NT2/D1 (cell line): ENCODE measurements at regions not wholly inside any gene's neighbourhood (a gene's known extent, or its start where the extent isn't known, plus 50 kb on each side); places are given as distances from the start of the nearest gene placed in this dataset.
"Not testable (repeated sequence)": the region's sequence is repeated elsewhere in the genome, so short reads cannot be mapped to it uniquely, and the experiment has no call there.

Experiments used
- DNase-seq: peaks from one replicate; pipeline ENCODE4 v3.0.0-alpha.2; 2011; ENCODE audit warnings: low read depth, low spot score
- H3K27me3 ChIP-seq: 2 replicates; pipeline ENCODE4 v1.6.0; 2011; ENCODE audit warnings: mild to moderate bottlenecking; ENCODE audit not compliant: insufficient read length, insufficient read depth
- H3K36me3 ChIP-seq: 2 replicates; pipeline ENCODE4 v1.6.1; 2011; ENCODE audit warnings: mild to moderate bottlenecking, low read length, mixed read lengths; ENCODE audit not compliant: insufficient read depth, insufficient read length
- H3K4me1 ChIP-seq: 2 replicates; pipeline ENCODE4 v1.5.1; 2011; ENCODE audit not compliant: insufficient read depth, insufficient read length
- H3K4me3 ChIP-seq: 2 replicates; pipeline ENCODE4 v1.5.1; 2011; ENCODE audit warnings: low read depth; ENCODE audit not compliant: insufficient read length
- H3K9ac ChIP-seq: 2 replicates; pipeline ENCODE4 v1.6.0; 2011; ENCODE audit warnings: low read depth; ENCODE audit not compliant: insufficient read length
- H3K9me3 ChIP-seq: 2 replicates; pipeline ENCODE4 v1.5.1; 2011; ENCODE audit warnings: mild to moderate bottlenecking, low read length; ENCODE audit not compliant: insufficient read depth
- SUZ12 ChIP-seq: IDR thresholded peaks from 2 replicates; pipeline ENCODE4 v1.6.1; 2011; ENCODE audit not compliant: insufficient read length, insufficient read depth; ENCODE audit errors: extremely low read depth
- YY1 ChIP-seq: IDR thresholded peaks from 2 replicates; pipeline ENCODE4 v1.6.1; 2011; ENCODE audit not compliant: insufficient read length, insufficient read depth
- ZNF274 ChIP-seq: IDR thresholded peaks from 2 replicates; pipeline ENCODE4 v1.6.1; 2011; ENCODE audit warnings: mild to moderate bottlenecking, low read depth, low read length

GRCh38 chr9:85876628-85877027 lies 64.3 kb upstream of the NAA35 start:
- H3K9ac ChIP-seq, result no peak overlapping the region
- no peaks in the 10 kb centered on the region for H3K27me3 ChIP-seq
- TF ChIP-seq YY1, result no peak
- TF ChIP-seq SUZ12, result no peak
- no peak for TF ChIP-seq ZNF274
- no peak overlapping the region for H3K4me3 ChIP-seq
- peaks cover 8% of the 10 kb centered on the region; the same call in 1 of the 2 replicates for H3K9me3 ChIP-seq
- no peaks in the 10 kb centered on the region for H3K36me3 ChIP-seq
- H3K4me1 ChIP-seq, result no peaks in the 10 kb centered on the region
- DNase-seq, result no peak

- not testable (repeated sequence) for H3K9ac ChIP-seq, H3K27me3 ChIP-seq, DNase-seq, H3K4me3 ChIP-seq, H3K4me1 ChIP-seq, H3K36me3 ChIP-seq
- peaks cover 32% of the 10 kb centered on the region; the same call in 1 of the 2 replicates for H3K9me3 ChIP-seq
Observed at GRCh38 chr9:85878872-85879597, 61.9 kb upstream of the NAA35 start.

- not testable (repeated sequence) for H3K27me3 ChIP-seq, DNase-seq, H3K4me1 ChIP-seq
Observed at GRCh38 chr9:85880507-85880906, 60.4 kb upstream of the NAA35 start.

GRCh38 chr9:85884256-85884655 lies 56.7 kb upstream of the NAA35 start:
- H3K36me3 ChIP-seq, result no peaks in the 10 kb centered on the region
- peaks cover 56% of the 10 kb centered on the region; the same call in 1 of the 2 replicates for H3K9me3 ChIP-seq
- TF ChIP-seq SUZ12, result no peak
- no peaks in the 10 kb centered on the region for H3K4me1 ChIP-seq
- no peaks in the 10 kb centered on the region for H3K27me3 ChIP-seq
- H3K9ac ChIP-seq, result no peak overlapping the region
- no peak overlapping the region for H3K4me3 ChIP-seq
- DNase-seq, result no peak

More at GRCh38 chr9:85880507-85880906, 60.4 kb upstream of the NAA35 start:
- H3K4me3 ChIP-seq, H3K36me3 ChIP-seq, H3K9ac ChIP-seq: not testable (repeated sequence)
- H3K9me3 ChIP-seq, result peaks cover 47% of the 10 kb centered on the region; the same call in 1 of the 2 replicates

GRCh38 chr9:85890962-85891361 lies 50.0 kb upstream of the NAA35 start:
- H3K9me3 ChIP-seq, result peaks cover 6% of the 10 kb centered on the region; the same call in 1 of the 2 replicates
- no peak for TF ChIP-seq SUZ12
- no peak for TF ChIP-seq ZNF274
- no peak for TF ChIP-seq YY1
- H3K27me3 ChIP-seq, result no peaks in the 10 kb centered on the region
- H3K36me3 ChIP-seq, result no peaks in the 10 kb centered on the region
- no peak for DNase-seq
- no peak overlapping the region for H3K9ac ChIP-seq
- H3K4me1 ChIP-seq, result no peaks in the 10 kb centered on the region
- no peak overlapping the region for H3K4me3 ChIP-seq
